ENCODE measurements at regions not wholly inside any gene's neighbourhood (a gene's known extent, or its start where the extent isn't known, plus 50 kb on each side); places are given as distances from the start of the nearest gene placed in this dataset.

DNA sequence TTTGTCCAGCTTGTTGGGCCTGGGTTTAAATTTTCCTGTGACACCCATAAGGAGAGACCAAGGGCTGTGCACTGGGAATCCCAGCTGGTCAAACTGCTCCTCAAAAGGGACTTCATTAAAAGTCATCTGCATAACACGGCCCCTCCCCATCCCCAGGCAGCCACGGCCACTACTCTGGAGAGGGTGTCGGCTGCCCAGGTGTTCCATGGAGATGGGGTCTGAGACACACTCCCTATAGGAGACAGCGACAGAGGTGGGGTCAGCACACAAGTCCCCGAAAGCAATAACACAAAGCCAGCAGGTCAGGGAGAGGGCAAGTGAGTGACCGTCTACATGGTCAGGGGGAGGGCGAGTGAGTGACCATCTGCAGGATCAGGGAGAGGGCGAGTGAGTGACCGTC lies 75.6 kb upstream of the BCL11B start:
- BruUV-seq (replicated peaks): no TSS peak

DNA sequence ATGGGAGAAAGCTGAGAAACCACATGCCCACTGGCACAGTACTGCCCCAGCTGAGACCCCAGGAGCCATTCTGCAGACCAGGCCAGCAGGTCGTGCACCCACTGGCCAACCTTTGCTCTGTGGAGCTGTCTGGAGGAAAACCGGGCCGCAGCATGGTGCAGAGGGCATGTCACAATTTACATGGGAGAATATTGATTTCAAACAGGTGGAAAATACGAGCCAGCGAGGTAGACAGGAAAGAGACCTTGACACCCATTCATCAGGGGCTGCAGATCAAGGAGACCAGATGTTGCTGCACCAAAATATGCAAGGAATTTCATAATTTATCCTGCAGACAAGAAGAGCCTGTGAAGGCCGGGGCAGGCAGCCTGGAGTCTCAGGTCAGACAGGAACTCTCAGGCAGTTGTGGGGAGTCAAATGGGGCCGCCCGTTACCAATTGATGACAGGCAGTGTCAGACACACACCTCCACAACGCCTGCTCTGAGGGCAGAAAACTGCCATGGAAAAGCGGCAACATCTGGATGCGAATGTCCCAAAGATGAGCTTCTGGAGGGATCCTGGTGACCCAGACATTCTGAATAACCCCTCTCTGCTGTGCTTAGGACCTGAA lies 74.6 kb upstream of the BCL11B start:
- Histone ChIP-seq H3F3A (ENCODE audit: insufficient read depth, low read depth) (no peaks in the 10 kb centered on the region), H3K27ac (no peak overlapping the region), H3K9me3 (ENCODE audit: insufficient read depth, low read depth) (no peaks in the 10 kb centered on the region), H3K4me1 (replicated peaks; ENCODE audit: insufficient read depth) (no peaks in the 10 kb centered on the region), H3K27me3 (ENCODE audit: insufficient read depth, low read depth) (peaks cover 38% of the 10 kb centered on the region), H3K79me2 (ENCODE audit: low read depth) (no peaks in the 10 kb centered on the region), H3K4me3 (no peak overlapping the region), H3K4me2 (no peak overlapping the region), H3K36me3 (ENCODE audit: low read depth) (no peaks in the 10 kb centered on the region), H4K20me1 (ENCODE audit: insufficient read depth) (no peaks in the 10 kb centered on the region), H3K9me2 (ENCODE audit: insufficient read depth) (no peaks in the 10 kb centered on the region), H2AFZ (no peak overlapping the region)
- intact Hi-C loops (cut with micrococcal nuclease; ENCODE audit: unreplicated experiment): no loop called here
- POLR2A ChIA-PET (ENCODE audit: unreplicated experiment): no interaction called here
- BruUV-seq (replicated peaks): no TSS peak
- no peak for DNase-seq
- CTCF ChIA-PET: no interaction called here
- TF ChIP-seq, protein P1, sequence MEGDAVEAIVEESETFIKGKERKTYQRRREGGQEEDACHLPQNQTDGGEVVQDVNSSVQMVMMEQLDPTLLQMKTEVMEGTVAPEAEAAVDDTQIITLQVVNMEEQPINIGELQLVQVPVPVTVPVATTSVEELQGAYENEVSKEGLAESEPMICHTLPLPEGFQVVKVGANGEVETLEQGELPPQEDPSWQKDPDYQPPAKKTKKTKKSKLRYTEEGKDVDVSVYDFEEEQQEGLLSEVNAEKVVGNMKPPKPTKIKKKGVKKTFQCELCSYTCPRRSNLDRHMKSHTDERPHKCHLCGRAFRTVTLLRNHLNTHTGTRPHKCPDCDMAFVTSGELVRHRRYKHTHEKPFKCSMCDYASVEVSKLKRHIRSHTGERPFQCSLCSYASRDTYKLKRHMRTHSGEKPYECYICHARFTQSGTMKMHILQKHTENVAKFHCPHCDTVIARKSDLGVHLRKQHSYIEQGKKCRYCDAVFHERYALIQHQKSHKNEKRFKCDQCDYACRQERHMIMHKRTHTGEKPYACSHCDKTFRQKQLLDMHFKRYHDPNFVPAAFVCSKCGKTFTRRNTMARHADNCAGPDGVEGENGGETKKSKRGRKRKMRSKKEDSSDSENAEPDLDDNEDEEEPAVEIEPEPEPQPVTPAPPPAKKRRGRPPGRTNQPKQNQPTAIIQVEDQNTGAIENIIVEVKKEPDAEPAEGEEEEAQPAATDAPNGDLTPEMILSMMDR (conservative IDR thresholded peaks at IDR 0.05): no peak
- TF ChIP-seq EZH2 (IDR thresholded peaks at IDR 0.05; ENCODE audit: low read depth): no peak

More for the DNA sequence above, 75.6 kb upstream of the BCL11B start:
- Histone ChIP-seq H3K9me2 (ENCODE audit: insufficient read depth) (no peaks in the 10 kb centered on the region), H3K27me3 (ENCODE audit: insufficient read depth, low read depth) (peaks cover 34% of the 10 kb centered on the region), H3K27ac (no peak overlapping the region), H3K4me2 (no peak overlapping the region), H3F3A (ENCODE audit: insufficient read depth, low read depth) (no peaks in the 10 kb centered on the region), H4K20me1 (ENCODE audit: insufficient read depth) (no peaks in the 10 kb centered on the region), H3K4me3 (no peak overlapping the region), H2AFZ (no peak overlapping the region), H3K79me2 (ENCODE audit: low read depth) (no peaks in the 10 kb centered on the region), H3K9me3 (ENCODE audit: insufficient read depth, low read depth) (no peaks in the 10 kb centered on the region), H3K36me3 (ENCODE audit: low read depth) (no peaks in the 10 kb centered on the region), H3K4me1 (replicated peaks; ENCODE audit: insufficient read depth) (no peaks in the 10 kb centered on the region)
- ChIA-PET CTCF (no interaction called here), POLR2A (ENCODE audit: unreplicated experiment) (no interaction called here)
- no peak for DNase-seq
- intact Hi-C loops (cut with micrococcal nuclease; ENCODE audit: unreplicated experiment): no loop called here
- TF ChIP-seq, protein P1 (conservative IDR thresholded peaks at IDR 0.05): no peak
- TF ChIP-seq EZH2 (IDR thresholded peaks at IDR 0.05; ENCODE audit: low read depth): no peak

DNA sequence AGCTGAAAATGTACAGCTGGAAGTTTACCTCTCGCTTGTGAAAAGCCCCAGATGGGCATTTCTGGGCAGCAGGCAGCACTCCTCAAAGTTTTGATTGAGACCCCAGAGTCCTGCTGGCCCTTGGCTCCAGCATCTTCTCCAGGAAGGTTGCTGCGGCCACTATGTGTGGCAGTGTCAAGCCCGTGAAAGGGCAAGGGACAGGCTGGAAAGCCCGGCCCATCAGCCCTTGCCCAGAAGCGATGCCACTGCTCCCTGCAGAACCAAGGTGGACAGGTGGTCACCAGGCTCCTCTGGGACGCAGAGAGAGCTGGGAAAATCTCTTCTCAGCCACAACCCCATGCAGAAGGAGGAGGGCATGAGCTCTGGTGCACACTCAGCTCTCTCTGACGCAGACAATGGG lies 73.5 kb upstream of the BCL11B start:
- H3K79me2 ChIP-seq (ENCODE audit: low read depth): no peaks in the 10 kb centered on the region
- no peak overlapping the region for H2AFZ ChIP-seq
- H3K4me1 ChIP-seq (replicated peaks; ENCODE audit: insufficient read depth): no peaks in the 10 kb centered on the region
- no peaks in the 10 kb centered on the region for H3F3A ChIP-seq (ENCODE audit: insufficient read depth, low read depth)
- no TSS peak for BruUV-seq (replicated peaks)
- H3K4me2 ChIP-seq: no peak overlapping the region
- intact Hi-C loops (cut with micrococcal nuclease; ENCODE audit: unreplicated experiment): no loop called here
- H3K9me3 ChIP-seq (ENCODE audit: insufficient read depth, low read depth): no peaks in the 10 kb centered on the region
- ChIA-PET CTCF (interaction anchor here (0.6 kb wide), 1 partner anchor 1345 kb away, joined by 4 read pairs; no protein-coding TSS in a partner anchor), POLR2A (ENCODE audit: unreplicated experiment) (no interaction called here)
- DNase-seq: no peak
- H3K4me3 ChIP-seq: no peak overlapping the region
- no peaks in the 10 kb centered on the region for H3K36me3 ChIP-seq (ENCODE audit: low read depth)
- H3K27me3 ChIP-seq (ENCODE audit: insufficient read depth, low read depth): peaks cover 48% of the 10 kb centered on the region
- H3K9me2 ChIP-seq (ENCODE audit: insufficient read depth): no peaks in the 10 kb centered on the region
- H4K20me1 ChIP-seq (ENCODE audit: insufficient read depth): no peaks in the 10 kb centered on the region
- H3K27ac ChIP-seq: no peak overlapping the region
- no peak for TF ChIP-seq EZH2 (IDR thresholded peaks at IDR 0.05; ENCODE audit: low read depth)
- TF ChIP-seq, protein P1 (conservative IDR thresholded peaks at IDR 0.05): no peak

Data from PC-9 (cell line).